ENCODE measurements at regions not wholly inside any gene's neighbourhood (a gene's known extent, or its start where the extent isn't known, plus 50 kb on each side); places are given as distances from the start of the nearest gene placed in this dataset.
"Not testable (repeated sequence)": the region's sequence is repeated elsewhere in the genome, so short reads cannot be mapped to it uniquely, and the experiment has no call there.

DNA sequence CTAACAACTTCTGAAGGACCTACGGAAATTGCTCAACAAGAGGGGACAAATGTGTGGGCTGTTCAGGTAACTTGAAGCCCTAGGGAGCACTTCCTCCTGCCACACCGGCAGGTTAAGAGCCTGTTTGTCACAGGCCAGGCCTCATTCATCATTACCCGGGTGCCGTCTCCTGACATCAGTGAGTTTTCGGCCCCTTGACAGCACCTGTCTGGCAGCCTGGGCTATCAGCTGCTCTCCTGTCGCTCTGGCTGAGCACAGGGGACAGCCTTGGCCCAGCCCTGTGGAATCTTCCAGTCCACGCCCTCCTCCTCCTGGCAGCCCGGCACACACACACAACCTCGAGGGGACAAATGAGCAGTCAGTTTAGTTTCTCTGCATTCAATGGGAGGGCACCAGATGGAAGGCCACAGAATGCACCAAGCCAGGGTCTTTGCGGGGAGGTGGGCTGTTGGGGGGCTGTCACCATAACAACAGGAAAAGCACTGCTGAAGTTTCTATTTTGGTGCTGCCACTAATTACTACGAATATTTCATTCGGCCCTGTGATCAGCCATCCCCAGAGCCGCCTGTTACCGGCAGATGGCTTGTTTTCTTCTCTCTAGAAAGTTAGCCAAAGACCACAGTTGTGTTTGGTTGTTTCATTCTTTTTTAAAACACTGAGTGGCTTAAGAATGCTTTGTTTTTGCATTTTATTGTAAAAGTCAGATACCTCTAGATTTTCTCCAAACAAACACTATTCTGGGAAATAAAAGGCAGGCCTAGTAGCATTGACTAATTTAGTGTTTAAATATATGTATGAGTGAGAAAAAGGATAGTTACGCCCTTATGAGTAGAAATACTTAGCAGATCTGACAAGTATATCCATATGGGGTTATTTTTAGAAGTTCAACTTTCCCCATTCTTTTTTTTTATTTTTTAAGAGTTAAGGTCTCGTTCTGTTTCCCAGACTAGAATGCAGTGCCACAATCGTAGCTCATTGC is 189.9 kb upstream of the NDUFV2 start:
- 82% methylated on average over 16 of the region's 17 CpGs for WGBS
- Histone ChIP-seq H3K27ac (ENCODE audit: low read length, poor library complexity, severe bottlenecking) (no peak overlapping the region), H3K14ac (ENCODE audit: low read length in 2 of 2) (peak overlapping the region in 1 of 2 experiments; percentile 70), H2BK5ac (ENCODE audit: low read depth, low read length, poor library complexity, severe bottlenecking) (no peak overlapping the region), H3K9me3 (ENCODE audit: control insufficient read depth, low read length) (no peaks in the 10 kb centered on the region), H4K91ac (ENCODE audit: low read length) (no peak overlapping the region), H3K18ac (ENCODE audit: low read depth in 1 of 2, low read length in 2 of 2) (no peak overlapping the region), H3K4me1 (ENCODE audit: control insufficient read depth, insufficient read depth, low read depth, low read length) (no peaks in the 10 kb centered on the region), H2BK12ac (ENCODE audit: low read length in 2 of 2) (peak overlapping the region in 1 of 2 experiments; percentile 31), H3K4me3 (ENCODE audit: insufficient read depth in 1 of 2, low read depth in 1 of 2, low read length in 2 of 2) (no peak overlapping the region), H3K23ac (ENCODE audit: low read length in 2 of 2) (peak overlapping the region in 1 of 2 experiments; percentile 85), H3K9ac (ENCODE audit: low read length) (no peak overlapping the region), H3K27me3 (ENCODE audit: control insufficient read depth in 1 of 2, insufficient read depth in 1 of 2, low read length in 2 of 2) (no peaks in the 10 kb centered on the region), H2BK15ac (ENCODE audit: low read depth, poor library complexity, severe bottlenecking) (no peak overlapping the region), H3K79me1 (replicated peaks; ENCODE audit: low read length, poor library complexity, severe bottlenecking) (no peaks in the 10 kb centered on the region), H3K36me3 (ENCODE audit: control insufficient read depth in 1 of 2, insufficient read depth in 2 of 2, low read depth in 1 of 2, low read length in 2 of 2) (no peaks in the 10 kb centered on the region), H2AFZ (ENCODE audit: low read depth, low read length) (no peak overlapping the region), H4K8ac (ENCODE audit: low read length) (no peak overlapping the region), H2AK5ac (ENCODE audit: low read length, severe bottlenecking) (peak overlapping the region; percentile 19), H2BK120ac (ENCODE audit: low read depth, low read length) (no peak overlapping the region), H3K4me2 (ENCODE audit: low read length, poor library complexity, severe bottlenecking) (no peak overlapping the region), H3K4ac (ENCODE audit: low read depth in 1 of 2, low read length in 2 of 2) (peak overlapping the region in 1 of 2 experiments; percentile 29)
- no peak for DNase-seq

DNA sequence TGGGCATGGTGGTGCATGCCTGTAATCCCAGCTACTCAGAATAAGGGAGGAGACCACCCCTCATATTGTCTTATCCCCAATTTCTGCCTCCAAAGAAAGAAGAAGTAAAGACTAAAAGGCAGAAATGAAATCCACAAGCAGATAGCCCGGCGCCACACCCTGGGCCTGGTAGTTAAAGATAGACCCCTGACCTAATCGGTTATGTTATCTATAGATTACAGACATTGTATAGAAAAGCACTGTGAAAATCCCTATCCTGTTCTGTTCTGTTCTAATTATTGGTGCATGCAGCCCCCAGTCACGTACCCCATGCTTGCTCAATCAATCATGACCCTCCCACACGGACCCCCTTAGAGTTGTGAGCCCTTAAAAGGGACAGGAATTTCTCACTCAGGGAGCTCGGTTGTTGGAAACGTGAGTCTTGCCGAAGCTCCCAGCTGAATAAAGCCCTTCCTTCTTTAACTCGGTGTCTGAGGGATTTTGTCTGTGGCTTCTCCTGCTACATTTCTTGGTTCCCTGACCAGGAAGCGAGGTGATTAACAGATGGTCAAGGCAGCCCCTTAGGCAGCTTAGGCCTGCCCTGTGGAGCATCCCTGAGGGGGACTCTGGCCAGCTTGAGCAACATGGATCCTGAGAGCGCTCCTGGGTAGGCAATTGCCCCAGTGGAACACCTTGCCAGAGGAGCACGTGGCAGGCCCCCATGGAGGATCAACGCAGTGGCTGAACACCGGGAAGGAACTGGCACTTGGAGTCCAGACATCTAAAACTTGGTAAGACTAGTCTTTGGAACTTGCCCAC is 188.7 kb upstream of the NDUFV2 start:
- H3K4ac ChIP-seq (ENCODE audit: low read depth in 1 of 2, low read length in 2 of 2); H3K4me3 ChIP-seq (ENCODE audit: insufficient read depth in 1 of 2, low read depth in 1 of 2, low read length in 2 of 2); H4K91ac ChIP-seq (ENCODE audit: low read length); H2BK15ac ChIP-seq (ENCODE audit: low read depth, poor library complexity, severe bottlenecking); H3K14ac ChIP-seq (ENCODE audit: low read length in 2 of 2); H3K9me3 ChIP-seq (ENCODE audit: control insufficient read depth, low read length); H3K27ac ChIP-seq (ENCODE audit: low read length, poor library complexity, severe bottlenecking); H2BK120ac ChIP-seq (ENCODE audit: low read depth, low read length); H3K4me1 ChIP-seq (ENCODE audit: control insufficient read depth, insufficient read depth, low read depth, low read length); H4K8ac ChIP-seq (ENCODE audit: low read length); H3K18ac ChIP-seq (ENCODE audit: low read depth in 1 of 2, low read length in 2 of 2); H3K9ac ChIP-seq (ENCODE audit: low read length); H3K4me2 ChIP-seq (ENCODE audit: low read length, poor library complexity, severe bottlenecking); H3K79me1 ChIP-seq (replicated peaks; ENCODE audit: low read length, poor library complexity, severe bottlenecking); H2AFZ ChIP-seq (ENCODE audit: low read depth, low read length); H2BK5ac ChIP-seq (ENCODE audit: low read depth, low read length, poor library complexity, severe bottlenecking); H3K27me3 ChIP-seq (ENCODE audit: control insufficient read depth in 1 of 2, insufficient read depth in 1 of 2, low read length in 2 of 2); H3K23ac ChIP-seq (ENCODE audit: low read length in 2 of 2); H2AK5ac ChIP-seq (ENCODE audit: low read length, severe bottlenecking); DNase-seq; H2BK12ac ChIP-seq (ENCODE audit: low read length in 2 of 2); H3K36me3 ChIP-seq (ENCODE audit: control insufficient read depth in 1 of 2, insufficient read depth in 2 of 2, low read depth in 1 of 2, low read length in 2 of 2): not testable (repeated sequence)
- 92% methylated on average over 11 of the region's 14 CpGs for WGBS

GRCh38 chr18:8914404-8915264 is 187.9 kb upstream of the NDUFV2 start:
- not testable (repeated sequence) for H2BK15ac ChIP-seq (ENCODE audit: low read depth, poor library complexity, severe bottlenecking); H2BK5ac ChIP-seq (ENCODE audit: low read depth, low read length, poor library complexity, severe bottlenecking); H3K36me3 ChIP-seq (ENCODE audit: control insufficient read depth in 1 of 2, insufficient read depth in 2 of 2, low read depth in 1 of 2, low read length in 2 of 2); H2BK120ac ChIP-seq (ENCODE audit: low read depth, low read length); H3K4me2 ChIP-seq (ENCODE audit: low read length, poor library complexity, severe bottlenecking); H3K27ac ChIP-seq (ENCODE audit: low read length, poor library complexity, severe bottlenecking); DNase-seq; H3K9ac ChIP-seq (ENCODE audit: low read length); H2AFZ ChIP-seq (ENCODE audit: low read depth, low read length); H3K18ac ChIP-seq (ENCODE audit: low read depth in 1 of 2, low read length in 2 of 2); H3K9me3 ChIP-seq (ENCODE audit: control insufficient read depth, low read length); H2BK12ac ChIP-seq (ENCODE audit: low read length in 2 of 2); H3K14ac ChIP-seq (ENCODE audit: low read length in 2 of 2); H4K8ac ChIP-seq (ENCODE audit: low read length); H3K23ac ChIP-seq (ENCODE audit: low read length in 2 of 2); H3K4me1 ChIP-seq (ENCODE audit: control insufficient read depth, insufficient read depth, low read depth, low read length); H3K4me3 ChIP-seq (ENCODE audit: insufficient read depth in 1 of 2, low read depth in 1 of 2, low read length in 2 of 2); H3K4ac ChIP-seq (ENCODE audit: low read depth in 1 of 2, low read length in 2 of 2); H4K91ac ChIP-seq (ENCODE audit: low read length); H2AK5ac ChIP-seq (ENCODE audit: low read length, severe bottlenecking); H3K79me1 ChIP-seq (replicated peaks; ENCODE audit: low read length, poor library complexity, severe bottlenecking); H3K27me3 ChIP-seq (ENCODE audit: control insufficient read depth in 1 of 2, insufficient read depth in 1 of 2, low read length in 2 of 2)
- 94% methylated on average over 4 of the region's 4 CpGs for WGBS
